Amygdala (tissue), 56 donors: ENCODE measurements at regions not wholly inside any gene's neighbourhood (a gene's known extent, or its start where the extent isn't known, plus 50 kb on each side); places are given as distances from the start of the nearest gene placed in this dataset.
"Not testable (repeated sequence)": the region's sequence is repeated elsewhere in the genome, so short reads cannot be mapped to it uniquely, and the experiment has no call there.

Experiments used
- DNase-seq, 56 donors: peaks; one replicate each; lab custom pipeline; 2025; lab: John Stamatoyannopoulos, UW

DNA sequence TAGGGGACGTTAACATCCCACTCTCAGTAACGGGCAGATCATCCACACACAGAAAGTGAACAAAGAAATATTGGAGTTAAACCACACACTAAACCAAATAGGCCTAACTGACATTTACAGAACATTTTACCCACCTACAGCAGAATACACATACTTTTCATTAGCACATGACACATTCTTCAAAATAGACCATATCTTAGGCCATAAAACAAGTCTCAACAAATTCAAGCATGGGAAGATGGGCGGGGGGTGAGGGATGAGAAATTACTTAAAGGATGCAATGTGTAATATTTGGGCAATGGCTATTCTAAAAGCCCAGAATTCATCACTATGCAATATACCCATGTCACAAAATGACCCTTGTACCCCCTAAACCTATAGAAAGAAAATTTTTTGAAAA lies 226.2 kb downstream of the ATPSCKMT start:
- no peak for DNase-seq

DNA sequence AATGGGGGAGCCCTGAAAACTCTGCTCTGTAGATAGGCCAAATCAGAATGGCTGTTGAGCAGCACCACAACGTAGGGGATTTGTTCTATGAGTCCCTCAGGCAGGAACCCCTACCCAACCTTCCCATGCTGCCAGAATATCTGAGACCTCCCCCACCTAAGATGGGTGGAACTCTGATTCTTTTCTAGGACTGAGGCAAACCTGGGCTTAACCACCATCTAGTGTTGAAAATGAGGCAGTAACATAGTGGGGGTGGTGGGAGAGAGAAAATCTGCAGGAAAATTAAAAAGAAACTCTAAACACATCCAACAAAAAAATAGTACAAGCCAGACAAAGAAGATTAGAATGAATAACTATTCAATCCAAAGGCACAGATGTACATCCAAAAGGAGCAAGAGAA lies 228.4 kb downstream of the ATPSCKMT start:
- no peak for DNase-seq

- no peak for DNase-seq
Observed at GRCh38 chr5:10019236-10019635, 230.5 kb downstream of the ATPSCKMT start.

DNA sequence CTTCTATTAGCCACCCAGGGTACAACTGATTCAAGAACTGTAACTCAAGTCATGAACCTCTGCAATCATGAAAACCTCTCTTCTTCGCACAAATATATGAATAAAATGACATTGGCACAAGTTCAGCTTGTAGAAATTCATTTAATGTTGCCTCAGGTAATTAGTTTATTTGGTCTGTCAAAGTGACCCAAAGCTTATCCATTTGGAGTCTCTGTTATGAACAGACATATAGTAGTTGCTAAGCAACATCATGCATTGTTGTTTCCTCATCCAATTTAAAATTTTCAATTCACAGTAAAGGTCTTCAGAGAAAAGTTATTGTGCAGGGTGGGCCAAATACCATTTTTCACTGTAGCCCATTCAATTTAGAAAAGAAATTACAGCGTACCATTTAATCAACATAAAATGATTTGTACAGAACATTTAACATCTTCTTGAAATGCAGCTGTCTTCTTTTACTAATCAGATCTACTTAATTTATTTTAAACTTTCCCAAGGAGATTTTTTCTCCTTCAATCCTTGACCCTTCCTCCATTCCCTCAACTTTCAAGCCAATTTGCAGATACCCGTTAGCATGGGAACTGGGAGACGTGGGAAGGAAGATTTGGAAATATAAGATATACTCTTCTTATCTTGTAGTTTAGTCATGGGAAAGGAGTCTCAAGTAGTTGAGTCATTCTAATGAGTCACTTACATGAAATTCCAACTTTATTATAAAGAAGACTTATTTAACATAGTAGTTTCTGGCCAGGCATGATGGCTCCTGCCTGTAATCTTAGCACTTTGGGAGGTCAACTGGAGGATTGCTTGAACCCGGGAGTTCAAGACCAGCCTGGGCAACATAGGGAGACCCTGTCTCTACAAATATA lies 231.3 kb downstream of the ATPSCKMT start:
- no peak for DNase-seq

DNA sequence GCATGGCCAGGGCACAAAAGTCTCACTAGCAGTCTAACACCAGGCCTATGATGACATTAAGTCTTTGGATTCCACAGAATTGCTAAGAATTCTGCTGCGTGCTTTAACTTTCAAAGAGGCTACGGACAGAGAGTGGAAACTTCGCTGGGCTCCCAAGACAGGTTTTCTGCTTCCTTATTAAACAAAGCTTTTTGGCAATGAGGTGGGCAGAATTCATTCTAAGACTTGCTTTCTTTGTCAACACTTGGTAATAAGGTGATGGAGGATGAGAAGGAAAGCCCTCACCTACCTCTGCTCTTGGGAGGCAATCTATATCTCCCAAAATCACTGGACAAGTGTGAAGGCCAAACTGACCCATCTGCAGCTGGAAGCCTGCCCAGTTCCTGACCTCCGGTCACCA lies 231.9 kb downstream of the ATPSCKMT start:
- no peak for DNase-seq

- not testable (repeated sequence) for DNase-seq
Observed at GRCh38 chr5:10016559-10016958, 233.1 kb downstream of the ATPSCKMT start.

DNA sequence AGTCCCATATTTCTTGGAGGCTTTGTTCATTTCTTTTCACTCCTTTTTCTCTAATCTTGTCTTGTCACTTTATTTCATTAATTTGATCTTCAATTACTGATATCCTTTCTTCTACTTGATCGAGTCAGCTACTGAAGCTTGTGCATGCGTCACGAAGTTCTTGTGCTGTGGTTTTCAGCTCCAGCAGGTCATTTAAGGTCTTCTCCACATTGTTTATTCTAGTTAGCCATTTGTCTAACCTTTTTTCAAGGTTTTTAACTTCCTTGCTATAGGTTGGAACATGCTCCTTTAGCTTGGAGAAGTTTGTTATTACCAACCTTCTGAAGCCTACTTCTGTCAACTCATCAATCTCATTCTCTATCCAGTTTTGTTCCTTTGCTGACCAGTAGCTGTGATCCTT lies 234.0 kb downstream of the ATPSCKMT start:
- DNase-seq: not testable (repeated sequence)

- DNase-seq: no peak
Observed at GRCh38 chr5:10009802-10010201, 239.9 kb downstream of the ATPSCKMT start.

GRCh38 chr5:9987101-9987500 lies 262.6 kb downstream of the ATPSCKMT start:
- no peak for DNase-seq

GRCh38 chr5:9977070-9977469 lies 272.6 kb downstream of the ATPSCKMT start:
- DNase-seq: no peak

- no peak for DNase-seq
Observed at GRCh38 chr5:9976621-9977020, 273.1 kb downstream of the ATPSCKMT start.

DNA sequence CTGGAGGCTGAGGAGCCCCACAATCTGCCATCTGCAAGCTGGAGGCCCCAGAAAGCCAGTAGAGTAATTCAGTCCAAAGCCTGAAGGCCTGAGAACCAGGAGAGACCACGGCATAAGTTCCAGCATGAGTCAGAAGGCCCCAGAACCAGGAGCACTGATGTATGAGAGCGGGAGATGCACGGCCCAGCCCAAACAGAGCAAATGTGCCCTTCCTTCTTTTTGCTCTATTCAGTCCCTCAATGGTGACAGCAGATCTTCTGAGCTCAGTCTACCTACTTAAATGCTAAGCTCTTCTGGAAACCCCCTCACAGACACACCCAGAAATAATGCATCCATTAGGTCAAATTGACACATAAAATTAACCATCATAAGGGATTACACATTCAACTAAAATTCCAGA lies 277.6 kb downstream of the ATPSCKMT start:
- no peak for DNase-seq

- no peak for DNase-seq
Observed at GRCh38 chr5:9971301-9971700, 278.4 kb downstream of the ATPSCKMT start.

DNA sequence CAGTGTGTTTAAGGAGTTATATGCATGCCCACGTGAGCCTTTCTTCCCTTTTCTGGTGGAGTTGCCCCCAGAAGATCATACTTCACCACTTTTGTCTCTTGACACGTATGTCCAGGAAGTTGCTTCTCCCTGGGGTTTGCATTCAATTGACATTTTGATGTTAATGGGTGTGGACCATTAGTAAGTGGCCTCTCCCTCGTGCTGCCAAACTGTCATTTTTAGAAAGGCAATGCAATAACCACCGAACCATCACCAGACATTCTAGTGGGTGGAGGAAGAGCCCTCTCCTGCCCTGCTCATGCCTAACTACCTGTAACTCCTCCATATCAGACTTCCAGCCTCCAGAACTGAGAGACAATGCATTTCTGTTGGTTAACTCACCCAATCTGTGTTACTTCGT lies 290.8 kb downstream of the ATPSCKMT start:
- DNase-seq: no peak

- no peak for DNase-seq
Observed at GRCh38 chr5:9957214-9957613, 292.5 kb downstream of the ATPSCKMT start.

- no peak for DNase-seq
Observed at GRCh38 chr5:9956725-9957124, 293.0 kb downstream of the ATPSCKMT start.

DNA sequence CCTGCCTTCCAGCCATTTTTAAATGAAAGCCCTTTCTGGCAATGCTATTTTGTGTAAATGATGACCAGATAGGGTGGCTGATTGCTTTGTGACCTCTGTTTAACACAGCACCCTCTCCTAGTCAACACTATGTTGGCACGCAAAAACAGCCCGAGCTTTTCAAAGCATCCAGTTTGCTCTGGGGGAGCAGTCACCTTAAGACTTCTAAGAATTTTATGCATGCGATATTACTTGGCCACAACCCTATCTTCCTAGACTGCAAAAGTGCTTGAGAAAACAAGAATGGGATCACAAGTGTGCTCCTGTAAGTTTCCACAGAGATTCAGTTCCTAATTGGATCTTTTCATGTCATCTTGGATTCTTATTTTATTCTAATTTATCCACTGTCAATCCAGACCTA lies 294.1 kb downstream of the ATPSCKMT start:
- DNase-seq: no peak

- no peak for DNase-seq
Observed at GRCh38 chr5:9954869-9955268, 294.8 kb downstream of the ATPSCKMT start.

GRCh38 chr5:9953691-9954090 lies 296.0 kb downstream of the ATPSCKMT start:
- DNase-seq: no peak

DNA sequence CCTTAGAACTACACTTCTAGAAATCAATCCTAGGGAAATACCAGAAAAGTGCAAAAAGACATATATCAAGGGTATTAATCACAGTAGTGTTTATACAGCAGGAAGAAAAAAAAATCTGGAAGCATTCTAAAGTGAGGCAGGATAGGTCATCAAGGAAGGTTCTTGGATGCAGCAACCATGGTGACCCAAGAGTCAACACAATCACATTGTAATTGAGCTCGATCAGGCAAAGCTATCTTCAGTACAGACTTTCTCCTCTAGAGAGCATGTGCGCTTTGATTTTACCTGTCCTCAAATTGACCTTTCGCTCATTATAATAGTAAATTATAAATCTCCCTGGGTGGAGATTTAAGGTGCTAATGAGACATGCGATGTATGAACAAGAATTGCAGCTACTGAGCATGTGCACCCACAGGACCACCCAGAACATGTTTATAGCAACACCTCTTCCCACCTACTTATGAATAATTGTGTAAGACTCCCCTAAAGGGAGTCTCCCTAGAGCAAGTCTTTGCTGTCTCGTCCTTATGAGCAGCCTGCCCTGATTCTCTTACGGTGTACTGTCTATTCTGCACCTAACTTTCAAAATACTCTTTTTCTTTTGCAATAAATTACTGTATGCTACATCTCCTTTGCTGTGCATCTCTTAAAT lies 297.7 kb downstream of the ATPSCKMT start:
- no peak for DNase-seq

DNA sequence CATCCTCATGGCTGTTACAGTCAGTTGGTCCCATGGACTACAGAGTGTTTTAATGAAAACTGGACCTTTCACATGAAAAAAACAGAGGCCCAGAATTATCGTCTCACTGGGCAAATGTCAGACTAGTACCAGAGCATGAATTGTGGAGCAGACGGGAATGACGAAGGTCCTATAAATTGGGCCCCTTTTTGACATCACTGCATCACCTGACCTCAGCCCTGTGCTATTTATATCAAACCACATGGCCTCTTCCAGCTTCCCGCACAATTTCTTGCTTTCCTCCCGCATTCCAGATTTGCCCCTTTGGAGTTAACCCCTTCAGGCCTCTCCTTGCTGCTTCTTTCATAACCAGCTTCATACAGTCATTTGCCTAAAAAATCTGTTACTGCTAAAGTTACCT lies 301.7 kb downstream of the ATPSCKMT start:
- no peak for DNase-seq

DNA sequence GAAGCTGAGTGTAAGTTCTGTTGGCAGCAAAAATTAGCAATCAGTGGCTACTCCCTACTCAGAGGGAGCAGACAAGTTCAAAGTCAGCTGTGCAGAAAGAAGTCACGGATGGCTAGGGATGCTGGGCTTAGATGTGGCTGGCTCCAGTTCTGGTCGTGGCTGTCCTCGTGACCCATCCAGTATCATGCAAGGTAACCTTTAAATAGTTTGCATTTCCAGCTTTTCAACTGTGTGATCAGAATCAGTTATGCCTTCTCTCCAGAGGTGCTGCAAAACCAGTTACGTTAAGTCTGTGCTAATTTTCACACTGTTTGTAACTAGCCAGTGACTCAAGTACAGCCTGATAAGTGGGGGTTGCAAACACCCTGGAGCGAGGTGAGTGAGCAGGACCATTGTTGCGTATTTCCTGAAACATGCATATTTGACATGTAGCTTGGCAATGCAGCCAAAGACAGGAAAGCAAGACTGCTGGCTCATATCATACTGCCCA lies 302.4 kb downstream of the ATPSCKMT start:
- no peak for DNase-seq
